Transverse colon (tissue), 4 donors: ENCODE measurements at regions not wholly inside any gene's neighbourhood (a gene's known extent, or its start where the extent isn't known, plus 50 kb on each side); places are given as distances from the start of the nearest gene placed in this dataset.

ENCODE experiments used
- DNase-seq: peaks from one replicate; pipeline ENCODE4 v3.0.0-alpha.2; 2019
- H3K27ac ChIP-seq, 4 donors: fragments of 200-600 bp; sonication (generic); 2 replicates each; pipeline ENCODE4 v1.5.1; 2016 to 2018; ENCODE audit warnings: inconsistent platforms in 4 of 4
- H3K27me3 ChIP-seq: fragments of 200-600 bp; sonication (generic); 2 replicates; pipeline ENCODE4 v1.5.1; 2017; ENCODE audit warnings: inconsistent platforms
- H3K36me3 ChIP-seq, 4 donors: fragments of 200-600 bp; sonication (generic); 2 replicates each; pipeline ENCODE4 v1.5.1; 2017 to 2019; ENCODE audit warnings: inconsistent platforms in 4 of 4
- H3K4me1 ChIP-seq, 4 donors: fragments of 200-600 bp; sonication (generic); 2 replicates each; pipeline ENCODE4 v1.5.1; 2017 to 2020; ENCODE audit warnings: inconsistent platforms in 4 of 4
- H3K4me3 ChIP-seq, 4 donors: fragments of 200-600 bp; sonication (generic); 1 replicate in 1 of 4; 2 replicates in 3 of 4; pipeline versions ENCODE4 v1.5.1 to v1.6.1; 2017 to 2019; ENCODE audit warnings: inconsistent platforms in 4 of 4
- H3K9me3 ChIP-seq, 2 donors: fragments of 200-600 bp; sonication (generic); 2 replicates each; pipeline ENCODE4 v1.5.1; 2017 to 2019; ENCODE audit warnings: inconsistent platforms in 2 of 2
- CTCF ChIP-seq, 5 experiments: fragments of 200-600 bp in 3 of 5; fragments of 450-650 bp in 2 of 5; sonication (generic) in 3 of 5; IDR thresholded peaks; 1 replicate in 2 of 5; 2 replicates in 3 of 5; pipeline ENCODE4 v1.5.1; 2016 to 2017; ENCODE audit warnings: antibody characterized with exemption in 5 of 5, inconsistent platforms in 3 of 5, mild to moderate bottlenecking in 2 of 5, moderate library complexity in 1 of 5
- EP300 ChIP-seq: sonication (generic); formaldehyde crosslinking; IDR thresholded peaks from one replicate; pipeline ENCODE4 v1.6.1; 2017; ENCODE audit warnings: antibody characterized with exemption, low read depth
- POLR2A ChIP-seq: fragments of 450-650 bp; IDR thresholded peaks from one replicate; pipeline ENCODE4 v1.6.1; 2016; ENCODE audit warnings: antibody characterized with exemption, mild to moderate bottlenecking, moderate library complexity
- POLR2AphosphoS5 ChIP-seq, 3 donors: sonication (generic); formaldehyde crosslinking; IDR thresholded peaks; one replicate each; pipeline ENCODE4 v1.6.1; 2016; ENCODE audit warnings: antibody characterized with exemption in 3 of 3
- WGBS, 2 donors: methylation state at CpG; one replicate each; pipeline ENCODE4 v1.1.5; 2018; ENCODE audit warnings: low coverage in 1 of 2; 5-methylcytosine and 5-hydroxymethylcytosine counted together
- in situ Hi-C, 4 donors: fragments of 200-750 bp; cut with MboI; loops; one replicate each; pipeline versions ENCODE4 v1.15.0 to v1.15.1; 2017; ENCODE audit warnings: low sequenced_read_pairs in 3 of 4, low pct_ligation_motif_present in 1 of 4, low pct_unique_long_range_greater_than_20kb in 1 of 4
- intact Hi-C: fragments of 100-400 bp; cut with DNase I; formaldehyde crosslinking; loops from one replicate; pipeline ENCODE4 v1.15.1; 2023; ENCODE audit warnings: low total_unique reads

DNA sequence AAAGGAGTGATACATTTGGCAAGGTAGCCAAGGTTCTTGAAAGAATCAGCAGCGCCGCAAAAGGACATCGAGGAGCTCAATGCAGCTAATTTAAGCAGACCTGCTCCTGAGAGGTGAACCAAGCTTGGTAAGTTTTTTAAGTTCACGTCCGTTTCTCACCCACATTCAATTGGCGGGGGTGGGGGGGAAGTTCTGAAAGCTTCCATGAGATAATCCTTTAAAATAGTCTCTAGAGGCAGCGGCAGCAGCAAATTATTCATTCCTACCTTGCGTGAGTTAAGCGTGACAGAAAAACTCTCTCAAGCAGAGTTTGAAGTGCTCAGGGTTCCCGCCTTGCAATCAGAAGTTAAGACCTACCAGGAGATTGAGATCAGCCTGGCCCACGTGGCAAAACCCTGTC, 97.3 kb upstream of the NHSL1 start:
- H3K9me3 ChIP-seq, result no peaks in the 10 kb centered on the region
- H3K4me3 ChIP-seq, result no peak overlapping the region
- no peaks in the 10 kb centered on the region for H3K36me3 ChIP-seq
- DNase-seq, result no peak
- 87% methylated on average over 8 to 11 of the region's 11 CpGs for WGBS, 2 donors
- intact Hi-C loops (no loop called here), in situ Hi-C loops (loop anchor here in 3 of 4 donors (10.0 to 25.0 kb wide), 4 partner anchors 159 to 484 kb away; partner anchors contain the start of gene PERP (in 3 of the 3))
- H3K27ac ChIP-seq, result no peak overlapping the region
- peaks cover 3 to 23% (median 16%) of the 10 kb centered on the region in 4 donors for H3K4me1 ChIP-seq
- TF ChIP-seq POLR2A (no peak), CTCF (IDR thresholded peaks at IDR 0.05) (no peak), POLR2AphosphoS5 (IDR thresholded peaks at IDR 0.05) (no peak), EP300 (no peak)
- H3K27me3 ChIP-seq, result no peaks in the 10 kb centered on the region

DNA sequence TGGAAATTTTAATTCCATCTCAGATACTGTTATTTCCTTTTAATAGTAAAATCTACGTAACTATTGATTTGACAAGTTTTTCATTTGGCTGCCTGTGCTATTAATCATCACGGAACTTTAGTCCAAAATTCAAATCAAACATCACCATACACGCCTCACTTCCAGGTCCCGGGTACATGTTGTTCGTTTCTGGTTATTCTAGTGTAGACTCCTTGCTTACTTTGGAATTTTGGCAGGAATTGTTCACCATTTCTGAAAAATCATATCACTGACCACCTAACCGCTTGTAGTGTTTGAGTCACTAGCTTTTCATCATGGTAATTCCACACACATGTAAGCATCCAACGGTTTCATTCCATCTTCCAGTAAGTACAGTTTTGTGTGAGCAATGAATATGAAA, 98.0 kb upstream of the NHSL1 start:
- H3K27me3 ChIP-seq, result no peaks in the 10 kb centered on the region
- no peak overlapping the region for H3K4me3 ChIP-seq
- intact Hi-C loops, result no loop called here
- in situ Hi-C loops, result loop anchor here in 3 of 4 donors (10.0 to 25.0 kb wide), 4 partner anchors 160 to 485 kb away; partner anchors contain the start of gene PERP (in 3 of the 3)
- TF ChIP-seq CTCF (IDR thresholded peaks at IDR 0.05), result no peak
- TF ChIP-seq EP300, result no peak
- no peak for TF ChIP-seq POLR2A
- no peak for TF ChIP-seq POLR2AphosphoS5 (IDR thresholded peaks at IDR 0.05)
- H3K27ac ChIP-seq, result no peak overlapping the region
- no peak for DNase-seq
- H3K9me3 ChIP-seq, result no peaks in the 10 kb centered on the region
- H3K36me3 ChIP-seq, result no peaks in the 10 kb centered on the region
- H3K4me1 ChIP-seq, result peaks cover 3 to 20% (median 15%) of the 10 kb centered on the region in 4 donors
- 90% methylated on average over 7 of the region's 7 CpGs for WGBS, 2 donors

- TF ChIP-seq POLR2AphosphoS5 (IDR thresholded peaks at IDR 0.05), result no peak
- TF ChIP-seq EP300, result no peak
- TF ChIP-seq POLR2A, result no peak
- TF ChIP-seq CTCF (IDR thresholded peaks at IDR 0.05), result no peak
- no peaks in the 10 kb centered on the region for H3K36me3 ChIP-seq
- no peaks in the 10 kb centered on the region for H3K9me3 ChIP-seq
- H3K27me3 ChIP-seq, result no peaks in the 10 kb centered on the region
- WGBS, 2 donors, result 87 to 93% methylated on average over 3 of the region's 3 CpGs
- no peak for DNase-seq
- intact Hi-C loops, result no loop called here
- H3K27ac ChIP-seq, result no peak overlapping the region
- no peak overlapping the region for H3K4me3 ChIP-seq
- H3K4me1 ChIP-seq, result peaks cover 0 to 7% (median 6%) of the 10 kb centered on the region in 4 donors
- in situ Hi-C loops, result loop anchor here in 3 of 4 donors (10.0 to 25.0 kb wide), 4 partner anchors 161 to 486 kb away; partner anchors contain the start of gene PERP (in 3 of the 3)
Observed at GRCh38 chr6:138598562-138599173, 99.4 kb upstream of the NHSL1 start.

DNA sequence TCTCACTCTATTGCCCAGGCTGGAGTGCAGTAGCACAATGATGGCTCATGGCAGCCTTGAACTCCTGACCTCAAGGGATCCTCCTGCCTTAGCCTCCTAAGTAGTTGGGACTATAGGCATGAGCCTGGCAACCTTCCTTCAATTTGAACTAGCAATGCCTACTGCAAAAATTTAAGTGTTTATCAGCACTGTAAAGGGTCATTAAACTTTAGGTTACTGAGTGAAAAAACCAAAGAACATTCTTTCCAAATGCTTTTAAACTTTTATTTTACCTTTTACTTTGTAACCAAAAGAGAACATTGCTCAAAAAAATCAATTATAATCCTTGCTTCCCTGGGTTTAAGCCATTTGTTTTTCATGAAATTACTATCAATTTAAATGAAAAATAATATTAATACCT, 101.0 kb upstream of the NHSL1 start:
- no peak for DNase-seq
- no peaks in the 10 kb centered on the region for H3K36me3 ChIP-seq
- H3K4me1 ChIP-seq, result no peaks in the 10 kb centered on the region
- intact Hi-C loops (no loop called here), in situ Hi-C loops (no loop called here)
- H3K27me3 ChIP-seq, result no peaks in the 10 kb centered on the region
- TF ChIP-seq POLR2A (no peak), CTCF (IDR thresholded peaks at IDR 0.05) (no peak)
- H3K27ac ChIP-seq, result no peak overlapping the region
- no peak overlapping the region for H3K4me3 ChIP-seq
- no peaks in the 10 kb centered on the region for H3K9me3 ChIP-seq
